A549 (cell line): ENCODE measurements at regions not wholly inside any gene's neighbourhood (a gene's known extent, or its start where the extent isn't known, plus 50 kb on each side); places are given as distances from the start of the nearest gene placed in this dataset.

Experiments
- ATAC-seq, 2 experiments: fragments of 200-7000 bp in 1 of 2; fragments of >200 bp in 1 of 2; cut with Nextera tagmentation in 1 of 2; cut with Tn5 transposase in 1 of 2; 3 replicates each; pipeline versions ENCODE4 v1.8.0 to v1.9.1; 2018 to 2020; ENCODE audit warnings: mild to moderate bottlenecking in 1 of 2, moderate library complexity in 1 of 2
- CTCF ChIA-PET: fragments of 300-600 bp; sonication (Branson Sonifier 250); formaldehyde crosslinking; extraction: SDS; loops from one replicate; lab custom pipeline; 2021; ENCODE audit warnings: antibody characterized with exemption, inconsistent platforms; lab: Yijun Ruan, JAX
- POLR2A ChIA-PET: fragments of 350-600 bp; formaldehyde crosslinking; extraction: SDS; loops from one replicate; lab custom pipeline; 2021; ENCODE audit warnings: antibody characterized with exemption, inconsistent platforms; lab: Yijun Ruan, JAX
- DNase-seq, 2 experiments: peaks; one replicate each; pipeline versions ENCODE4 v3.0.0 to v3.0.0-alpha.2; 2011 to 2016; ENCODE audit warnings: low read depth in 1 of 2, low spot score in 1 of 2
- FAIRE-seq: peaks from 2 replicates; lab custom pipeline; 2011; peaks lifted over from hg19 to GRCh38; lab: Jason Lieb, UNC
- H3K27ac ChIP-seq, 2 experiments: fragments of >200 bp; sonication (Bioruptor Twin); formaldehyde crosslinking; 3 replicates each; pipeline ENCODE4 v1.5.1; 2016 to 2017
- H3K4me1 ChIP-seq: fragments of >200 bp; sonication (Bioruptor Twin); formaldehyde crosslinking; 3 replicates; pipeline ENCODE4 v1.6.1; 2016
- H3K4me2 ChIP-seq: fragments of >200 bp; sonication (Bioruptor Twin); formaldehyde crosslinking; 3 replicates; pipeline ENCODE4 v1.6.1; 2016
- H3K4me3 ChIP-seq: fragments of >200 bp; sonication (Bioruptor Twin); formaldehyde crosslinking; 3 replicates; pipeline ENCODE4 v1.5.1; 2016
- H3K9me3 ChIP-seq: fragments of >200 bp; sonication (Bioruptor Twin); formaldehyde crosslinking; 3 replicates; pipeline ENCODE4 v1.6.1; 2016
- CBX2 ChIP-seq: fragments of 200-600 bp; sonication (generic); IDR thresholded peaks from 2 replicates; pipeline ENCODE4 v1.6.1; 2016; ENCODE audit warnings: low read depth, mild to moderate bottlenecking, borderline replicate concordance
- CBX8 ChIP-seq: fragments of 200-600 bp; sonication (generic); IDR thresholded peaks from 2 replicates; pipeline ENCODE4 v1.6.1; 2016
- CEBPB ChIP-seq, 2 experiments: fragments of >200 bp in 1 of 2; sonication (Bioruptor Twin) in 1 of 2; formaldehyde crosslinking in 1 of 2; IDR thresholded peaks; 2 replicates each; pipeline ENCODE4 v1.6.1; 2012 to 2016
- CHD2 ChIP-seq: fragments of 150-350 bp; IDR thresholded peaks from 2 replicates; pipeline ENCODE4 v1.6.1; 2014; ENCODE audit warnings: low read length; ENCODE audit not compliant: partially characterized antibody
- EP300 ChIP-seq, 2 experiments: fragments of >200 bp; sonication (Bioruptor Twin); formaldehyde crosslinking; IDR thresholded peaks; 2 replicates in 1 of 2; 3 replicates in 1 of 2; pipeline ENCODE4 v1.6.1; 2016 to 2017
- ESRRA ChIP-seq: fragments of 150-350 bp; IDR thresholded peaks from 2 replicates; pipeline ENCODE4 v1.6.1; 2014; ENCODE audit warnings: mild to moderate bottlenecking, low read length, borderline replicate concordance
- FOSB ChIP-seq: fragments of 250-450 bp; sonication (Bioruptor Pico); IDR thresholded peaks from 2 replicates; pipeline ENCODE4 v1.5.0; 2020; ENCODE audit warnings: mild to moderate bottlenecking, moderate library complexity
- HES2 ChIP-seq: fragments of >200 bp; sonication (Bioruptor Twin); formaldehyde crosslinking; IDR thresholded peaks from 2 replicates; pipeline ENCODE4 v1.6.1; 2016
- HEYL ChIP-seq: fragments of 250-450 bp; sonication (Bioruptor Pico); IDR thresholded peaks from 2 replicates; pipeline ENCODE4 v1.8.0; 2021; ENCODE audit warnings: mild to moderate bottlenecking, moderate library complexity
- HOXB5 ChIP-seq: fragments of 250-450 bp; sonication (Bioruptor Pico); IDR thresholded peaks from 2 replicates; pipeline ENCODE4 v1.5.0; 2020; ENCODE audit warnings: mild to moderate bottlenecking, moderate library complexity
- JUNB ChIP-seq: fragments of >200 bp; sonication (Bioruptor Twin); formaldehyde crosslinking; IDR thresholded peaks from 2 replicates; pipeline ENCODE4 v1.6.1; 2016
- KDM1A ChIP-seq: fragments of 200-600 bp; sonication (generic); IDR thresholded peaks from 2 replicates; pipeline ENCODE4 v1.6.1; 2016; ENCODE audit warnings: low read depth, mild to moderate bottlenecking
- MAZ ChIP-seq: fragments of 150-350 bp; IDR thresholded peaks from 2 replicates; pipeline ENCODE4 v1.6.1; 2014; ENCODE audit warnings: antibody characterized with exemption, low read depth, low read length, borderline replicate concordance
- NPAS2 ChIP-seq: fragments of 250-450 bp; sonication (Bioruptor Pico); IDR thresholded peaks from 2 replicates; pipeline ENCODE4 v1.8.0; 2022; ENCODE audit warnings: mild to moderate bottlenecking, moderate library complexity, borderline replicate concordance
- PBX3 ChIP-seq: IDR thresholded peaks from 2 replicates; pipeline ENCODE4 v1.6.1; 2012
- POLR2A ChIP-seq: IDR thresholded peaks from 2 replicates; pipeline ENCODE4 v1.6.1; 2012; ENCODE audit warnings: mild to moderate bottlenecking, low read length
- POLR2AphosphoS2 ChIP-seq: conservative IDR thresholded peaks from 2 replicates; pipeline ENCODE4 v1.6.1; 2012; ENCODE audit warnings: low read length, improper control_type of control experiment, inconsistent platforms
- RARB ChIP-seq: fragments of 250-450 bp; sonication (Bioruptor Pico); IDR thresholded peaks from 2 replicates; pipeline ENCODE4 v1.8.0; 2021; ENCODE audit warnings: mild to moderate bottlenecking, moderate library complexity
- RCOR1 ChIP-seq: fragments of 150-350 bp; IDR thresholded peaks from 2 replicates; pipeline ENCODE4 v1.6.1; 2014; ENCODE audit warnings: antibody characterized with exemption, low read length, low read depth
- RFX5 ChIP-seq: fragments of 450-650 bp; IDR thresholded peaks from 2 replicates; pipeline ENCODE4 v1.7.1; 2014; ENCODE audit warnings: antibody characterized with exemption, mild to moderate bottlenecking, moderate library complexity
- SMC3 ChIP-seq: fragments of >200 bp; sonication (Bioruptor Twin); formaldehyde crosslinking; IDR thresholded peaks from 3 replicates; pipeline ENCODE4 v1.6.1; 2018; ENCODE audit warnings: inconsistent platforms
- SREBF2 ChIP-seq: fragments of 450-650 bp; IDR thresholded peaks from 2 replicates; pipeline ENCODE4 v1.6.1; 2014; ENCODE audit warnings: mild to moderate bottlenecking, moderate library complexity
- TFCP2L1 ChIP-seq: fragments of 250-450 bp; sonication (Bioruptor Pico); IDR thresholded peaks from 2 replicates; pipeline ENCODE4 v1.5.0; 2021; ENCODE audit warnings: mild to moderate bottlenecking
- TP53 ChIP-seq: fragments of 250-450 bp; sonication (Bioruptor Pico); IDR thresholded peaks from 2 replicates; pipeline ENCODE4 v1.5.0; 2021; ENCODE audit warnings: mild to moderate bottlenecking, moderate library complexity
- ZSCAN20 ChIP-seq: fragments of 250-450 bp; sonication (Bioruptor Pico); IDR thresholded peaks from 2 replicates; pipeline ENCODE4 v1.8.0; 2022; ENCODE audit warnings: mild to moderate bottlenecking, moderate library complexity
- WGBS: methylation state at CpG from one replicate; pipeline ENCODE4 v1.1.6; 2017; ENCODE audit errors: missing lambda C conversion rate; 5-methylcytosine and 5-hydroxymethylcytosine counted together
- TF ChIP-seq, protein P1 (sequence below): IDR thresholded peaks from 2 replicates; pipeline ENCODE4 v1.6.1; 2012
- TF ChIP-seq, protein P2 (sequence below): fragments of >200 bp; sonication (Bioruptor Twin); formaldehyde crosslinking; IDR thresholded peaks from 3 replicates; pipeline ENCODE4 v1.5.1; 2016
- TF ChIP-seq, protein P3 (sequence below): fragments of 200-600 bp; sonication (generic); IDR thresholded peaks from 2 replicates; pipeline ENCODE4 v1.6.1; 2016; ENCODE audit warnings: antibody characterized with exemption, mild to moderate bottlenecking, moderate library complexity
- TF ChIP-seq, protein P4 (sequence below): IDR thresholded peaks from 2 replicates; pipeline ENCODE4 v1.6.1; 2012; ENCODE audit warnings: low read depth, borderline replicate concordance

GRCh38 chr4:140253556-140254027 lies 99.6 kb upstream of the MAML3 start:
- no peaks in the 10 kb centered on the region for H3K9me3 ChIP-seq
- H3K4me1 ChIP-seq, result peaks cover 72% of the 10 kb centered on the region
- 74% methylated on average over 8 of the region's 8 CpGs for WGBS
- POLR2A ChIA-PET, result interaction anchor here (0.5 to 4.0 kb wide), 6 partner anchors 100 to 241 kb away, joined by 4 to 40 read pairs (median 5); partner anchors contain the start of gene MAML3
- H3K4me2 ChIP-seq, result peak overlapping the region; percentile 75
- DNase-seq, result no peak
- peak overlapping the region; percentile 94 to 98 for H3K27ac ChIP-seq
- TF ChIP-seq CEBPB (IDR thresholded peaks at IDR 0.05), result no peak
- TF ChIP-seq MAZ, result no peak
- no peak for TF ChIP-seq TP53
- TF ChIP-seq RCOR1, result no peak
- TF ChIP-seq EP300 (IDR thresholded peaks at IDR 0.05), result no peak
- TF ChIP-seq POLR2AphosphoS2, result no peak
- no peak for TF ChIP-seq SREBF2
- TF ChIP-seq, protein P1, sequence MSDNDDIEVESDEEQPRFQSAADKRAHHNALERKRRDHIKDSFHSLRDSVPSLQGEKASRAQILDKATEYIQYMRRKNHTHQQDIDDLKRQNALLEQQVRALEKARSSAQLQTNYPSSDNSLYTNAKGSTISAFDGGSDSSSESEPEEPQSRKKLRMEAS, result no peak
- no peak for TF ChIP-seq RARB (CRISPR knock-in tag)
- TF ChIP-seq HES2, result no peak
- TF ChIP-seq, protein P2, sequence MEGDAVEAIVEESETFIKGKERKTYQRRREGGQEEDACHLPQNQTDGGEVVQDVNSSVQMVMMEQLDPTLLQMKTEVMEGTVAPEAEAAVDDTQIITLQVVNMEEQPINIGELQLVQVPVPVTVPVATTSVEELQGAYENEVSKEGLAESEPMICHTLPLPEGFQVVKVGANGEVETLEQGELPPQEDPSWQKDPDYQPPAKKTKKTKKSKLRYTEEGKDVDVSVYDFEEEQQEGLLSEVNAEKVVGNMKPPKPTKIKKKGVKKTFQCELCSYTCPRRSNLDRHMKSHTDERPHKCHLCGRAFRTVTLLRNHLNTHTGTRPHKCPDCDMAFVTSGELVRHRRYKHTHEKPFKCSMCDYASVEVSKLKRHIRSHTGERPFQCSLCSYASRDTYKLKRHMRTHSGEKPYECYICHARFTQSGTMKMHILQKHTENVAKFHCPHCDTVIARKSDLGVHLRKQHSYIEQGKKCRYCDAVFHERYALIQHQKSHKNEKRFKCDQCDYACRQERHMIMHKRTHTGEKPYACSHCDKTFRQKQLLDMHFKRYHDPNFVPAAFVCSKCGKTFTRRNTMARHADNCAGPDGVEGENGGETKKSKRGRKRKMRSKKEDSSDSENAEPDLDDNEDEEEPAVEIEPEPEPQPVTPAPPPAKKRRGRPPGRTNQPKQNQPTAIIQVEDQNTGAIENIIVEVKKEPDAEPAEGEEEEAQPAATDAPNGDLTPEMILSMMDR, result no peak
- TF ChIP-seq CBX8, result no peak
- no peak for TF ChIP-seq JUNB
- no peak for TF ChIP-seq CBX2
- TF ChIP-seq ESRRA, result no peak
- TF ChIP-seq HOXB5 (CRISPR knock-in tag), result no peak
- TF ChIP-seq, all 56 proteins: peak for 0
- CTCF ChIA-PET, result interaction anchor here (0.5 to 3.8 kb wide), 28 partner anchors 9 to 607 kb away, joined by 3 to 40 read pairs (median 3); partner anchors contain the start of gene MAML3
- ATAC-seq, result no peak
- no peak for FAIRE-seq
- no peak overlapping the region for H3K4me3 ChIP-seq

DNA sequence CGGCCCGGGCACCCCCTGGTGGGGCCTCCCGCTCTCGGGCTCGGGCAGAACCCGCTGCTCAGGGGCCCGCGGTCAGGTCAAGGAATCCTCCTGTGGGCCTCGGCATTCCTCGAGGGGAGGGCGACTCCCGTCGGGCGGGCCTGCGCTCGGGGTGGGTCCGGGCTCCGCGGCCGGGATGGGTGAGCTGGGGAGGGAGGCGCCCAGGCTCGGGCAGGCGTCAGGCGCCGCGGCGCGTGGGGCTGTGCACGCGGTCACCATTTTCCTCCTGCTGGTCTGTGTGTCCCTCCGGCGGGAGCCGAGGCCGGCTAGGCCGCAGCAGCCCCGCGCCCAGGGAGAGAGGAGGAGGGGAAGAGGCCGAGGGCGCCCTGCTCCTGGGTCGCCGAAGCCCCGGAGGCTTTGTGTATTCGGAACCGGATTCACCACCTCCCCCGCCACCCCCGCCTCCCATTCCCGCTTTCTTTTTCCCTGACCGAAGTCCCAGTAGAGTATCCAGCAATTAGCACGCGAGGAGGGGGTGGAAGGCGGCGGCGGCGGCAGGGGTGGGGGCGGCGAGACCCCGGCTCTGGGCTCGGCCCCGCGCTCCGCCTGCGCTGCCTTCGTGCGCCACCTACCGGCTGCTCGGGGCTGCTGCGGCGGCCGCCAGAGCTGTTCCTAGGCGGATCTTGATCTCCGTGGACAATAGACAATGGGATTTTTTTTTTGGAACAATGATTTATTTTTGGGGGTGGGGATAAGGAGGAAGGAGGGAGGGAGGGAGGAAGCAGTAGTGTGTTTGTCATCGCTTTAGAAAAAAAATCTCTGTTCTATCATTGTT lies 99.0 kb upstream of the MAML3 start:
- ATAC-seq (peak; percentile 78 to 86), FAIRE-seq (no peak), DNase-seq (peak; percentile 63 to 77)
- H3K4me1 ChIP-seq, result peaks cover 72% of the 10 kb centered on the region
- H3K4me3 ChIP-seq, result peak overlapping the region; percentile 44
- H3K4me2 ChIP-seq, result peak overlapping the region; percentile 75
- H3K27ac ChIP-seq, result peak overlapping the region; percentile 94 to 98
- no peaks in the 10 kb centered on the region for H3K9me3 ChIP-seq
- WGBS, result 5% methylated on average over 6 of the region's 72 CpGs
- ChIA-PET CTCF (interaction anchor here (0.5 to 3.8 kb wide), 38 partner anchors 8 to 607 kb away, joined by 3 to 40 read pairs (median 4); partner anchors contain the start of gene MAML3), POLR2A (interaction anchor here (0.5 to 4.0 kb wide), 8 partner anchors 100 to 240 kb away, joined by 3 to 40 read pairs (median 4); partner anchors contain the start of gene MAML3)
- TF ChIP-seq POLR2A (no peak), RFX5 (no peak), KDM1A (no peak), TFCP2L1 (CRISPR knock-in tag) (no peak), CBX8 (no peak), HEYL (CRISPR knock-in tag) (no peak), SMC3 (peak; percentile 91), NPAS2 (CRISPR knock-in tag) (no peak), CEBPB (IDR thresholded peaks at IDR 0.05) (no peak), ZSCAN20 (CRISPR knock-in tag) (no peak), FOSB (CRISPR knock-in tag) (no peak), CHD2 (peak; percentile 8), PBX3 (no peak), SREBF2 (no peak), HOXB5 (CRISPR knock-in tag) (no peak), POLR2AphosphoS2 (no peak)
- TF ChIP-seq, protein P3, sequence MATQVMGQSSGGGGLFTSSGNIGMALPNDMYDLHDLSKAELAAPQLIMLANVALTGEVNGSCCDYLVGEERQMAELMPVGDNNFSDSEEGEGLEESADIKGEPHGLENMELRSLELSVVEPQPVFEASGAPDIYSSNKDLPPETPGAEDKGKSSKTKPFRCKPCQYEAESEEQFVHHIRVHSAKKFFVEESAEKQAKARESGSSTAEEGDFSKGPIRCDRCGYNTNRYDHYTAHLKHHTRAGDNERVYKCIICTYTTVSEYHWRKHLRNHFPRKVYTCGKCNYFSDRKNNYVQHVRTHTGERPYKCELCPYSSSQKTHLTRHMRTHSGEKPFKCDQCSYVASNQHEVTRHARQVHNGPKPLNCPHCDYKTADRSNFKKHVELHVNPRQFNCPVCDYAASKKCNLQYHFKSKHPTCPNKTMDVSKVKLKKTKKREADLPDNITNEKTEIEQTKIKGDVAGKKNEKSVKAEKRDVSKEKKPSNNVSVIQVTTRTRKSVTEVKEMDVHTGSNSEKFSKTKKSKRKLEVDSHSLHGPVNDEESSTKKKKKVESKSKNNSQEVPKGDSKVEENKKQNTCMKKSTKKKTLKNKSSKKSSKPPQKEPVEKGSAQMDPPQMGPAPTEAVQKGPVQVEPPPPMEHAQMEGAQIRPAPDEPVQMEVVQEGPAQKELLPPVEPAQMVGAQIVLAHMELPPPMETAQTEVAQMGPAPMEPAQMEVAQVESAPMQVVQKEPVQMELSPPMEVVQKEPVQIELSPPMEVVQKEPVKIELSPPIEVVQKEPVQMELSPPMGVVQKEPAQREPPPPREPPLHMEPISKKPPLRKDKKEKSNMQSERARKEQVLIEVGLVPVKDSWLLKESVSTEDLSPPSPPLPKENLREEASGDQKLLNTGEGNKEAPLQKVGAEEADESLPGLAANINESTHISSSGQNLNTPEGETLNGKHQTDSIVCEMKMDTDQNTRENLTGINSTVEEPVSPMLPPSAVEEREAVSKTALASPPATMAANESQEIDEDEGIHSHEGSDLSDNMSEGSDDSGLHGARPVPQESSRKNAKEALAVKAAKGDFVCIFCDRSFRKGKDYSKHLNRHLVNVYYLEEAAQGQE, result no peak
- TF ChIP-seq, protein P1, result peak; percentile 54; the same call in 1 of the 2 replicates
- TF ChIP-seq, protein P4, sequence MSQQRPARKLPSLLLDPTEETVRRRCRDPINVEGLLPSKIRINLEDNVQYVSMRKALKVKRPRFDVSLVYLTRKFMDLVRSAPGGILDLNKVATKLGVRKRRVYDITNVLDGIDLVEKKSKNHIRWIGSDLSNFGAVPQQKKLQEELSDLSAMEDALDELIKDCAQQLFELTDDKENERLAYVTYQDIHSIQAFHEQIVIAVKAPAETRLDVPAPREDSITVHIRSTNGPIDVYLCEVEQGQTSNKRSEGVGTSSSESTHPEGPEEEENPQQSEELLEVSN, result peak; percentile 72; the same call in 1 of the 2 replicates
